Aorta (tissue), 5 donors: ENCODE measurements at regions not wholly inside any gene's neighbourhood (a gene's known extent, or its start where the extent isn't known, plus 50 kb on each side); places are given as distances from the start of the nearest gene placed in this dataset.
A peak's percentile ranks its signal among the peaks of the same experiment; 100 is the strongest.
"Not testable (repeated sequence)": the region's sequence is repeated elsewhere in the genome, so short reads cannot be mapped to it uniquely, and the experiment has no call there.

Source experiments
- ATAC-seq: fragments of 200-7000 bp; cut with Tn5 transposase; one replicate; pipeline ENCODE4 v1.9.1; 2022; ENCODE audit warnings: moderate library complexity; ENCODE audit not compliant: low FRiP score
- DNase-seq, 2 donors: peaks; one replicate each; pipeline ENCODE4 v3.0.0-alpha.2; 2020
- H3K27ac ChIP-seq, 2 donors: one replicate each; pipeline ENCODE4 v1.5.1; 2013; ENCODE audit warnings: low read length in 2 of 2, mild to moderate bottlenecking in 2 of 2, moderate library complexity in 2 of 2, control low read depth in 1 of 2, inconsistent platforms in 1 of 2, low read depth in 1 of 2
- H3K27me3 ChIP-seq, 2 donors: one replicate each; pipeline ENCODE4 v1.6.1; 2013; ENCODE audit warnings: control low read depth in 1 of 2, low read length in 1 of 2, mild to moderate bottlenecking in 1 of 2, moderate library complexity in 1 of 2; ENCODE audit not compliant: insufficient read depth in 2 of 2, control insufficient read depth in 1 of 2
- H3K36me3 ChIP-seq, 2 donors: one replicate each; pipeline ENCODE4 v1.6.1; 2013; ENCODE audit warnings: control low read depth in 1 of 2, low read length in 1 of 2, mild to moderate bottlenecking in 1 of 2; ENCODE audit not compliant: insufficient read depth in 2 of 2, control insufficient read depth in 1 of 2
- H3K4me1 ChIP-seq, 2 donors: one replicate each; pipeline ENCODE4 v1.6.1; 2013; ENCODE audit warnings: low read length in 2 of 2, control low read depth in 1 of 2, mild to moderate bottlenecking in 1 of 2, moderate library complexity in 1 of 2; ENCODE audit not compliant: insufficient read depth in 2 of 2, control insufficient read depth in 1 of 2
- H3K4me3 ChIP-seq, 2 donors: one replicate each; pipeline ENCODE4 v1.5.1; 2013; ENCODE audit warnings: low read length in 2 of 2, control low read depth in 1 of 2, mild to moderate bottlenecking in 1 of 2
- H3K9me3 ChIP-seq: one replicate; pipeline ENCODE4 v1.6.1; 2013; ENCODE audit warnings: mild to moderate bottlenecking, low read length; ENCODE audit not compliant: control insufficient read depth
- WGBS, 2 donors: extraction: QIAGEN DNeasy Blood & Tissue Kit; methylation state at CpG; one replicate each; pipeline ENCODE4 v1.1.7; 2013; 5-methylcytosine and 5-hydroxymethylcytosine counted together
- intact Hi-C, 2 donors: fragments of 100-400 bp; cut with DNase I; formaldehyde crosslinking; loops; one replicate each; pipeline versions ENCODE4 v1.14.2 to v1.15.0; 2022
- donor health status: healthy with polysubstance abuse.
- donor health status: Bipolar disorder and iron deficiency.
- donor health status: DM: no; HTN: no; CAD: no.
- donor health status: DM: no; HTN: no; CAD: no.
- donor health status: DM: yes; HTN: yes; CAD: no.

DNA sequence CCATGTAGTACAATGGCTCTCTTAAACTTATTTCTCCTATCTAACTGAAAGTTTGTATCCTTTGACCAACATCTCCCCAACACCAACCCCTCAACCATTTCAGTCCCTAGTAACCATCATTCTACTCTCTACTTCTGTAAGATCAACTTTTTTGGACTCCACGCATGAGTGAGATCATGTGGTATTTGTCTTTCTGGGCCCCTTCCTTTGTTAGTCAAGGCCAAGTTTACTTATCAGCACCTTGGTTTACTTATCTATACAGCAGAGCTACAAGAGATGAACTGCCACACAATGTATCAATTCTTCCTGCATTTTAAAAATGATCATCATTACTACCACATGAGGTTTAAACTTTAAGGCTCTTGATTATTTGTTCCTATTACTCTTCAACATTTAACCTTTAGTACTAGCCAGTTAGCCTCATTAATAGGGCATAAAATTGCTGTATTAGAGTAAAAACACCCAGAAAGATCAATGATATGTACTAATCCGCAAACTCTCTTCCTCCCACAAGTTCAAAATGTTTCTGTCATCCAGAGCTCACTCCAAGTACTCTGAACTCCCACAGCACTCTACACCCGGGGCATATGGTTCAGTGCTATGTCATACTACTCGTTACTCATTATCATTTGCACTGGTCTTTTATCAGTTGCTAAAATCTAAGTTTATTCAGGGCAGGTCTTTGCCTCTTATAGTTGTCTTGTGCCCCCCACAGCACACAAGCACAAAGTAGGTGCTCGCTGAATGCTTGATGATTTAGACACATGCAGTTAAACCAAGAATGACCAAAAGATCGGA lies 145.7 kb upstream of the ADAMTS3 start:
- H3K27me3 ChIP-seq: no peaks in the 10 kb centered on the region
- no peak overlapping the region for H3K4me3 ChIP-seq
- DNase-seq: no peak
- no peaks in the 10 kb centered on the region for H3K36me3 ChIP-seq
- H3K9me3 ChIP-seq: no peaks in the 10 kb centered on the region
- no peak overlapping the region for H3K27ac ChIP-seq
- peaks cover 2% of the 10 kb centered on the region in 2 donors for H3K4me1 ChIP-seq
- intact Hi-C loops: no loop called here
- ATAC-seq: no peak
- 90 to 93% methylated on average over 6 of the region's 6 CpGs for WGBS, 2 donors

DNA sequence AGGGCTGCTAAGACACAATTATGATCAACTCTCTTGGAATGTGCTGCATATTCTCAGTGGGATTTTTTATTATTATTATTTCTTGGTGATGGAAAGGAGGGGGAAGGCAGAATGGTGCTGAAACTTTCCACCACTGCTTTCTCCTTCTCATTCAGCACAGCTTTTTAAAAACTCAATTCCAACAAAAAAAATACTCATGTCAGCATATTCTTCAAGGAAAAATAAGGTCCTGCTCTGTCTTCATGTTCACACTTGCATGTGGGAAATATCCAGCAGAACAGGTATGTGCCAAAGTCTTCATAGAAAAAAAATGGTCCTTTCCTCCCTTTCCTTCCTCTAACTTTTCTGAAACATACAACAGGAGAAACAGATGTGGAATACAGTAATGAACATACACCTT lies 144.0 kb upstream of the ADAMTS3 start:
- intact Hi-C loops: no loop called here

DNA sequence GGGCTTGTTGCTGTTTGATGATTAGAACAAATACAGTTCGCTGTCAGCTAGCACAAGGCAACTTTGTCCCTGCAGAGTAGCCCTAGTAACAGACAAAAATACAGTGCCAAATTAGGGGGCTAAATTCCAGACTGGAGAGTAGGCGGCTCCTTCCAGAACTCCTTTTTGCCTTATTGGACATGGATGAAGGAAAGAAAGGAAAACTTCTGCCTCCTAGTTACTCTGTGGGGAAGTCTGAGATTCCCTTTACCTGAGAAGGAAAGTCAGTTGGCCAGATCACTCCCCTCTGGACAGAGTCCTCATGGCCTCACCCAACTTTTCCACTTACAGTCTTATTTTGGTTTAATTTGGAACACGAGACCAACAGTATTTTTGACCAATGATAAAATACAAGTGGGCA lies 140.5 kb upstream of the ADAMTS3 start:
- Histone ChIP-seq H3K4me1 (peaks cover 2% of the 10 kb centered on the region in 2 donors), H3K27me3 (no peaks in the 10 kb centered on the region), H3K27ac (no peak overlapping the region), H3K4me3 (no peak overlapping the region), H3K36me3 (no peaks in the 10 kb centered on the region), H3K9me3 (no peaks in the 10 kb centered on the region)
- DNase-seq (no peak), ATAC-seq (no peak)
- 21 to 43% methylated on average over 3 of the region's 3 CpGs for WGBS, 2 donors
- intact Hi-C loops: loop anchor here (10.0 kb wide), 3 partner anchors 55 to 415 kb away; no protein-coding TSS in a partner anchor

More for the DNA sequence above, 144.0 kb upstream of the ADAMTS3 start:
- no peak overlapping the region for H3K27ac ChIP-seq
- no peaks in the 10 kb centered on the region for H3K9me3 ChIP-seq
- peaks cover 2% of the 10 kb centered on the region in 2 donors for H3K4me1 ChIP-seq
- no peaks in the 10 kb centered on the region for H3K27me3 ChIP-seq
- DNase-seq (no peak), ATAC-seq (no peak)
- H3K4me3 ChIP-seq: no peak overlapping the region
- no peaks in the 10 kb centered on the region for H3K36me3 ChIP-seq

DNA sequence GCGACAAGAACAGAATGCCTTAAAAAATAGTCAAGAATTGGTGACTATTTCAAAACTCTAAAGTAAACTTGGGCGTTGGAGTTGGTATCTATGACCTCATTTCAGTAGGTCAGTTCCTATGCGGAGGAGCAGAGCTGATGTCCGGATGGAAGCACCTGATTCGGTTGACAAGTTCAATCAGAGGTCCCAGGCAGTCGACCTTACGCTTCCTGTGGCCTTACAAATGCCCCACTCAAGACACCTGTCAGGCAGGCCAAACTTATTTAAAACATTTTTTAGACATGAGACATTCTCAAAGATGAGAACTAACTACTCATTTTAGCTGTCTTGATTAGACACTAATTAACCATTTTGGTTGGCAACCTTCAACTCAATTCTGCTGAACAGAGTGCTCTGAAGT lies 137.7 kb upstream of the ADAMTS3 start:
- no peak overlapping the region for H3K4me3 ChIP-seq
- WGBS, 2 donors: 84 to 87% methylated on average over 7 of the region's 7 CpGs
- DNase-seq: no peak
- ATAC-seq: no peak
- H3K27me3 ChIP-seq: no peaks in the 10 kb centered on the region
- no peak overlapping the region for H3K27ac ChIP-seq
- peaks cover 0 to 2% of the 10 kb centered on the region in 2 donors for H3K4me1 ChIP-seq
- no peaks in the 10 kb centered on the region for H3K9me3 ChIP-seq
- no peaks in the 10 kb centered on the region for H3K36me3 ChIP-seq
- intact Hi-C loops: loop anchor here (10.0 kb wide), 3 partner anchors 58 to 412 kb away; no protein-coding TSS in a partner anchor

DNA sequence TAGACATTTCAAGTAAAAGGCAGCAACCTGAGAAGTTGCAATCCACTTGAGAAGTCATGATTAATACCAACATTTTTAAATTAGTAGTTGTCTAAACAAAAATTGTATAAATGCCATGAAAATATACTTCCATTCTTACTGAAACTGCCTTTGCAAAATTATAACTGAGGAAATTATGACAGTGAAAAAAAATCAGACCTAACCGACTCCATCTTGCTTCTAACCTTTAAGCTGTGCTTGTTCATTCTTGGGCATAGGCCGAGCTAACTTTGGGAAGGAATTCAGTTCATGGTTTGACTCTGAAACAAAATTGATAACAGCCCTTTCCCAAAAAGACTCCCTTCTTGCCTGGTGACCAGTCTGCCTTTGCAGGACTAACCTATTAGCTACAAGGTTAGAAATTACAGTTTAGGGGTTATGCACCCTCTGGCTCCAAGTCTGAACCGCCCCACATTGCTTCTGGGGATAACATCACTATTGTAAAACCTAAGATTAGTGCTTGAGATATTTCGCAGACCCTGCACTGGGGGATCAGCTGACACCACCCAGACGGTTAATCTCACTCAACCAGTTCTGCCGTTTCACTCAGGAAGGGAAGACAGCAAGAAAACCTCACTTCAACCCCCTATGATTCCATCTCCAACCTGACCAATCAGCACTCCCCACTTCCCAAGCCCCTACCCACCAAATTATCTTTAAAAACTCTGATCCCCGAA lies 136.1 kb upstream of the ADAMTS3 start:
- not testable (repeated sequence) for H3K4me3 ChIP-seq, ATAC-seq, H3K36me3 ChIP-seq, H3K9me3 ChIP-seq, DNase-seq, H3K4me1 ChIP-seq, H3K27ac ChIP-seq, H3K27me3 ChIP-seq
- 84 to 86% methylated on average over 7 of the region's 7 CpGs for WGBS, 2 donors
- intact Hi-C loops: loop anchor here (5.0 to 10.0 kb wide), 5 partner anchors 60 to 410 kb away; no protein-coding TSS in a partner anchor

DNA sequence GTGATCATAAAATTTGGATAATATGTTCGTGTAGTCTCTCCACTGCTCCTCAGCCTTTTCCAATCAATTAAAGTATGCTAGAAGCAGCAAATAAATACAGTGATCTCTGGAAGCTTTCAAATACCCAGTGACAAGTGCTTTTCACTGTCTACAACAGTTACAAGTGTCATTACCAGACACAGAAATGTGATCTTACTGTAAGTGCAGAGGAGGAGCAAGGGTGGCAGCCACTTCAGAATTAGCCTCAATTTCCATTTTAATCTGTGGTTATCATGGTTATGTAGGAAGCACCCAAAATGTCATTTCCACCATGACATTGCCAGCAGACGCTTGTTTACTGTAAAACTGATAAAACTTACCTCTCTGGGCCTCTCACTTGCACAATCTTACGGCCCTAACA lies 133.9 kb upstream of the ADAMTS3 start:
- H3K27ac ChIP-seq: no peak overlapping the region
- no peak overlapping the region for H3K4me3 ChIP-seq
- 94% methylated on average over 3 of the region's 3 CpGs for WGBS, 2 donors
- H3K27me3 ChIP-seq: no peaks in the 10 kb centered on the region
- no peak for ATAC-seq
- intact Hi-C loops: loop anchor here (2.0 to 10.0 kb wide), 6 partner anchors 62 to 408 kb away; no protein-coding TSS in a partner anchor
- H3K36me3 ChIP-seq: no peaks in the 10 kb centered on the region
- no peaks in the 10 kb centered on the region for H3K9me3 ChIP-seq
- H3K4me1 ChIP-seq: no peaks in the 10 kb centered on the region
- no peak for DNase-seq

DNA sequence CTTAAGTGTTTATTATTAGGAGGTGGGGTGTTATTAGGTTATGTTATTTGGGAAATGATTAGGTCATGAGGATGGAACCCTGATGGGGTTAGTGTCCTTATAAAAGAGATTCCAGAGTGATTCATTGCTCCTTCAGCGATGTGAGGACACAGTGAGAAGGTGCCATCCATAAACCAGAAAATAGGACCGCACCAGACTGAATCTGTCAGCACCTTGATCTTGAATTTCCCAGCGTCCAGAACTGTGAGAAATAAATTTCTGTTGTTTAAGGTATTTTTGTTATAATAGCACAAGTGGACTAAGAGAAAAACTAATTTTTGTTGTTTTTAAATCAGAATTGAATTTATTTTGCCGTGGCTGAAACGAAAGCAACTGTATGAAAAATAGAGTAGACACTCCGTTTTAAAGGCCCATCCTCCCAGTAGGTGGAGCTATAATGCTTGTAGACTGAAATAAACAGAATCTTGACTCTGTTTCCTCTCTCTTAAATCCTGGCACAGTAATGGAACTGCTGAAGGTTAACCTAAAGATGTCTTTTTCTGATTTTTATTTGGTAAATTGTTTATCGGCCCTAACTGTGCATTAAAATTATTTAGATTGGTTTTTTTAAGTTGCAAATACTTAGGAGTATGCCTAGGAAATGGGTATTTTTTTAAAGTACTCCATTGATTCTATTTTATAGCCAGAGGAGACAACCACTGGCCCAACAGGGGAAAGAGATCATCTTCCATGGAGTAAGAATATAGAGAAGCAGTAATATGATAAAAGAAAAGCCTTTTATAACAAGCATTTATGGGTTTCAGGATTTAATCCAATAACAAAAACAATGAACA lies 133.2 kb upstream of the ADAMTS3 start:
- Histone ChIP-seq H3K36me3 (no peaks in the 10 kb centered on the region), H3K27ac (no peak overlapping the region), H3K4me1 (no peaks in the 10 kb centered on the region), H3K4me3 (peak overlapping the region in 1 of 2 donors; percentile 48), H3K27me3 (no peaks in the 10 kb centered on the region), H3K9me3 (no peaks in the 10 kb centered on the region)
- intact Hi-C loops: loop anchor here (2.0 to 10.0 kb wide), 6 partner anchors 63 to 407 kb away; no protein-coding TSS in a partner anchor
- WGBS, 2 donors: 8 to 10% methylated on average over 7 of the region's 7 CpGs
- ATAC-seq (no peak), DNase-seq (no peak)

DNA sequence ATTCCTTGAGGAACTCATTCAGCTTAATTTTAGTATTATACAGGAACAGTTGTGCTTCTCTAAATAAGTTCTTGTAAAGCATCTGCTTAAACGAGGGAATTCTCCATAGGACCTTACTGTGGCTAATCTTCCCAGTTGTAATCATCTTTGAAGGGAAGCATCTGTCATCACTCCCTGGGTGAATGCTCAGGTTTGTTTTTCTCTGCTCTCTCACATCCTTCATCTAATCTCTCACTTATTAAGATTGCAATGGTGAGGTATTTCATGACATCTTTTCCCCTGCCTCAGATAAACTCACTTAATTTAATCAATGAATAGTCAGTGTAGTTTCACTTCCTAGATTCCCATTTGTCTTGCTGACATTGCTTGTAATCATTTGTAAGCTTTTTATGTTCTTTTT lies 121.8 kb upstream of the ADAMTS3 start:
- intact Hi-C loops: no loop called here
- no peak for ATAC-seq
- H3K27me3 ChIP-seq: no peaks in the 10 kb centered on the region
- 17 to 23% methylated on average over 1 of the region's 1 CpG for WGBS, 2 donors
- no peak for DNase-seq
- no peak overlapping the region for H3K4me3 ChIP-seq
- no peak overlapping the region for H3K27ac ChIP-seq
- no peaks in the 10 kb centered on the region for H3K36me3 ChIP-seq
- no peaks in the 10 kb centered on the region for H3K9me3 ChIP-seq
- no peaks in the 10 kb centered on the region for H3K4me1 ChIP-seq
